Eye (tissue), 1 donor: ENCODE measurements at regions not wholly inside any gene's neighbourhood (a gene's known extent, or its start where the extent isn't known, plus 50 kb on each side); places are given as distances from the start of the nearest gene placed in this dataset.
"Not testable (repeated sequence)": the region's sequence is repeated elsewhere in the genome, so short reads cannot be mapped to it uniquely, and the experiment has no call there.

ENCODE experiments used
- DNase-seq: peaks from one replicate; pipeline ENCODE4 v3.0.0-alpha.2; 2015

- DNase-seq: no peak
Observed at GRCh38 chr18:77373730-77374445, 124.2 kb downstream of the GALR1 start.

GRCh38 chr18:77374446-77374805 is 124.8 kb downstream of the GALR1 start:
- DNase-seq: no peak

DNA sequence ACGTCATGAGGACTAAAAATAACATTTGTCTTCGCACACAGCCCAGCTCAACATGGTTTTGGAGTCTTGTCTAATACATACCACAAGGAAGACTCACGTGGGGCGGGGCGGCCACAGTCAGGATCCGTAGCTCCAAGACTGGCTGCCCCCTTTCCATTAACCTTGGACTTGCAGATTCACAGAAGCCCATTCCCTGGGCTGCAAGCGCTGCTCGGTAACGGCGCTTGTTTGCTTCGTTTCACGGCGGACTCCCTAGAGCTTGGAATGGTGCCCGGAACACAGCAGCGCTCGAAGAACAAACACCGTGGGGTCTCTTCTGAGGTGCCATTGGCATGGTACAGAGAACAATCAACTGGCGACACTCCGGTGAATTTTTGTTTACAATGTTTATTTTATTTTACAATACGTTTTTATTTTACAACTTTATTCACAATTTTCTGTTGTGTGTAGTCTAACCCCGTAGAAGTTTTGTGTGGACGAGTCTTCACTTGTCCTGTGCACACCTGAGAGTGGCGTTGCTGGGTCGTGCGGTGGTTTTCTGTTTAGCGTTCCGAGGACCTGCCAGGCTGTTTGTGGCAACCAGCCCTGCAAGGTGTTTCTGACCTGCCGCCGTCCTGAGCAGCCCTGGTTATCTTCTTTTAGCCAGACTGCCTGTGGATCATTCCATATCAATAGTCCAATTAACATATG is 126.5 kb downstream of the GALR1 start:
- no peak for DNase-seq

GRCh38 chr18:77376733-77377094 is 127.1 kb downstream of the GALR1 start:
- DNase-seq: no peak

GRCh38 chr18:77377813-77378212 is 128.2 kb downstream of the GALR1 start:
- DNase-seq: no peak

DNA sequence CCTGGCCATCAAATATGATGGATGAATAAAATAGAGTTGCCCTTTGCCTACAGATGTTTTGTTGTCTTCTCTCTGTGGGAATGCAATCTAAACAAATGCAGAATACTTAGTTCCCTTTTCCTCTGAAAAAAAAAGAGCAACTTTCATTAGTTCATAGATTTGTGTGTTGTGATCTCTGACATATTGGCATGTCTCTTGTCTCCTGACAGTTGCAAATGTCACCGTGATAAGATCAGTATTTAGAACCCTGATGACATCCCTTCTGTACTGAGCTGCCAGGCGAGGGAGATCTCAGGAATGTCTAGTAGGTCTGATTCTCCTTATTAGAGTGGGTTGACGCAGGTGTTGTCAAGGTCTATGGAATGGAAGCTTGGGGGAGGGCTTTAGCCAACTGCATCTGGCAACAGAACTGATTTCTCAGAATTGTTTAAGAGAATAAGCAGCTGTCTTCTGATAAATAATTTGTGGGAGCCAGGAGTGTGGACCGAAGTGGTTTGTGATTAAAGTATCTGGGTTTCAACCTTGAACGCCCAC is 130.4 kb downstream of the GALR1 start:
- no peak for DNase-seq

DNA sequence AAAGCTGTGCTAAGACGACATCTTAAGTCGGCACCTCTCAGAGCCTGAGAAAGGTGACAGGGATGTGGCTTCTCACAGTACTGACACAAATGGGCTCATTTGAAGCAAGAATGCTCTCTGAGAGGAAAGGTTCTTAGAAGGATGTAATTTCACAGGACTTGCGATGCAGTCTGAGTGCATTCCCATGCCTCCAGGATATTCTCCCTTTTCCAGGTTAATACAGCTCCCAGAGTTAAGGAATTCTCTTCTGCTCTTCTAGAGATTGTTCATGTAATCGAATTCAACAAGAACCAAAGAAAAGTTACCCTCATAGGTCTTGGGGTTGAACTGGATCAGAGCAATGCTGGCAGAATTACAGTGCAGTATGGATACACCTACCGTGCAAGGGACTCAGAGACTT is 131.0 kb downstream of the GALR1 start:
- DNase-seq: no peak

DNA sequence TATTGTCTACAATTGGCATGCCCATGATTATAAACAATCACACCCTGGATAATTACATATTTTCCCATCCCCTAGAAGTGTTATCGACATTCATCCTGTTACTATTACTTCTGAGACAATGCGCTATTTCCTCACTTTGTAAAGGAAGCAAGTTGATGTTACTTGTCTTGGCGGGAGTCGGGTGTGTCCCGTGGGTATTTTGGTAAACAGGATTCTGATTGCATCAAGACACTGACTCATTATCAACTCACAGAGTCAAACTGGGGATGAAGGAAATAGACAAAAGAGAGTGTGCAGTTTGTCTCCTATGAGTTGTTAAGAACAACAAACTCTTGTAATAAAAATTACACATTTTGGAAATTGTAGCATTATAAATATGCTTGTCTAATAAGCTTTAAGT is 142.7 kb downstream of the GALR1 start:
- no peak for DNase-seq

DNA sequence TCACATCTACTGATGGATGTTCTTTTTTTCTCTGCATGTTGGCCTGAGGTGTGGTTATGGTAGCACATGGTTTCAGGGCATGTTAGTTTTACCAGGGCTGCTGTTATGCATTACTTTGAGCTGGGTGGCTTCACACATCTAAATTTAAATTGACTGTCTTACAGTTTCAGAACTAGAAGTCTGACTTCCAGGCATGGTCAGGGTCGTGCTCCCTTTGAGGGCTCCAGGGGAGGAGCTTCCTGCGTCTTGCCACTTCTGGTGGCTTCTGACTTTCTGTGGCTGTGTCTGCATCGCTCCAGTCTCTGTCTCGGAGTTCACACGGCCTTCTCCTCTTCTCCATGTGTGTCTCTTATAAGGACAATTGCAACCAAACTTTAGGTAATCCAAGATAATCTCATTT is 143.9 kb downstream of the GALR1 start:
- DNase-seq: no peak

DNA sequence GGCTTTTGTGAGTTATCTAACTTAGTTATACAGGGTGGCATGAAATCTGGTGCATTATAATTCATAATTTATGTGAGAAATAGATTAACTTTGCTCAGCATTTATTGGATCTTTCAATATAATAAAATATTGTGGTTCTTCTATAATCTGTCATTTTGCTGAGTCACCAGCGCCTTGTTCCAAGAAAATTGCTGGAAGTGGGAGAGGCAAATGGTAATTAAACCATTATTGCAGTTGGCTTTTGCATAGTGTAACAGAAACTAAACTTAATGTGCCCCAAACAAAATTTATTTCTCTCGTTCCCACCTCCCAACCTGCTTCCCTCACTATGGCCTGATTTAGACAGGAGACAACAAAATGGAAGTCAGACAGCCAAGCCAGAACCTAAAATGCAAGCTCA is 146.3 kb downstream of the GALR1 start:
- DNase-seq: no peak

GRCh38 chr18:77397056-77397455 is 147.4 kb downstream of the GALR1 start:
- DNase-seq: no peak

DNA sequence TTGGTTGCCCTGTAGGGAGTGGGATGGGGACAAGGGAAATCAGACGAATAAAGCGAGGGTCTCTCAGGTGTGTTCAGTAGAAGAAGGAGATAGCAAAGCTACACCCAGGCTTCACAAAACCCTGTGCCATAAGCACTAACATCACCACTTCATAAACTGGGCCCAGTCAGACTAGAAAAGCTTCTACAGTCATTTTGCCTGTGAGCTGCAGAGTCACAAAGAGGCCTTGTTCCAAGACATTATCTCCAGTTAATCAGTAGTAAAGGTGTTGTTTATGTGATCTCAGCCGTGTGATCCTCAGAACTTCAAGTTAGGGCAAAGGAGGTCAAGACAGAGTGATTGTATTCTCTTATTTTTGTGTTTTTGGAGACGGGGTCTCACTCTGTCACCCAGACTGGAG is 148.0 kb downstream of the GALR1 start:
- peak; percentile 7 for DNase-seq

DNA sequence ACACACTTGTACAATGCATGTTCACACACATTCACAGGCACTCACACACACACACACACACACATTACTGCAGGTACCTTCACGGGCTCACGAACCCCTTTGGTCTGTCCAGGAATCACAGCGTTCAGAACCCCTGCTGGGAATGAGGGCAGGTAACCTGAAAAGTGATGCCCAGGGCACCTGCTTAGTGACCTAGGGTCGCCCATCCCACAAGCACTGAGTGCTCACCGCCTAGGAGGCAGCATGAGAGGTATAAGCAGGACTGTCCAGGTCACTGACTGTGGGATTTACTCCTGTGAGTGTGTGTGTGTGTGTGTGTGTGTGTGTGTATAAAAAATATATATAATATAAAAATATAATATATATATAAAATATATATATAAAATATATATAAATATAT is 150.9 kb downstream of the GALR1 start:
- no peak for DNase-seq

GRCh38 chr18:77401173-77401572 is 151.5 kb downstream of the GALR1 start:
- no peak for DNase-seq

GRCh38 chr18:77403969-77404535 is 154.4 kb downstream of the GALR1 start:
- DNase-seq: no peak

DNA sequence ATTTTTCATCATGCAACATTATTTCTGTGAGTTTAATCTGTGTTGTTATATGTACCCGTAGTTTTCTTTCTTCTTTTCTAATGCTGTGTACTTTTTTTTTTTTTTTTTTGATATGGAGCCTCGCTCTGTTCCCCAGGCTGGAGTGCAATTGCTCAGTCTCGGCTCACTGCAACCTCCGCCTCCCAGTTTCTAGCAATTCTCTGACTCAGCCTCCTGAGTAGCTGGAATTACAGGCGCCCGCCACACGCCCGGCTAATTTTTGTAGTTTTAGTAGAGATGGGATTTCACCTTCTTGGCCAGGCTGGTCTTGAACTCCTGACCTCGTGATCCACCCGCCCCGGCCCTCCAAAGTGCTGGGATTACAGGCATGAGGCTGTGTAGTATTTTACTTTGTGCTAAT is 155.4 kb downstream of the GALR1 start:
- no peak for DNase-seq

DNA sequence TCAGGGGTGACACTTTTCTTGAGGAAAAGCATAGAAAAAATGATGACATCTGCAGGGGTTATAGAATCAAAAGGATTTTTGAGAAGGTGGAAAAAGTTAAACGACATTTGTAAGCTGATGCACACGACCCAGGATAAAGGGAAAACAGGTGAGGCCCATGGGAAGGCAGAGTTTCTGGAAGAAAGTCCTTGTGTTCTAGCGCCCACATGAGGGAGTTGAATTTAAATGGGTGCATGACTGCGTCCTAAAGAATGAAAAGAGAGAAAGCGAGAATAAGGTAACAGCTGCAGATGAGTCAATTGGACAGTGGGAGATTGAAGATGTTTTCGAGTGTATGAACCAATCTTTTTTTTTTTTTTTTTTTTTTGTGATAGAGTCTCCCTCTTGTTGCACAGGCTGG is 158.1 kb downstream of the GALR1 start:
- DNase-seq: no peak

GRCh38 chr18:77421546-77421945 is 171.9 kb downstream of the GALR1 start:
- not testable (repeated sequence) for DNase-seq

DNA sequence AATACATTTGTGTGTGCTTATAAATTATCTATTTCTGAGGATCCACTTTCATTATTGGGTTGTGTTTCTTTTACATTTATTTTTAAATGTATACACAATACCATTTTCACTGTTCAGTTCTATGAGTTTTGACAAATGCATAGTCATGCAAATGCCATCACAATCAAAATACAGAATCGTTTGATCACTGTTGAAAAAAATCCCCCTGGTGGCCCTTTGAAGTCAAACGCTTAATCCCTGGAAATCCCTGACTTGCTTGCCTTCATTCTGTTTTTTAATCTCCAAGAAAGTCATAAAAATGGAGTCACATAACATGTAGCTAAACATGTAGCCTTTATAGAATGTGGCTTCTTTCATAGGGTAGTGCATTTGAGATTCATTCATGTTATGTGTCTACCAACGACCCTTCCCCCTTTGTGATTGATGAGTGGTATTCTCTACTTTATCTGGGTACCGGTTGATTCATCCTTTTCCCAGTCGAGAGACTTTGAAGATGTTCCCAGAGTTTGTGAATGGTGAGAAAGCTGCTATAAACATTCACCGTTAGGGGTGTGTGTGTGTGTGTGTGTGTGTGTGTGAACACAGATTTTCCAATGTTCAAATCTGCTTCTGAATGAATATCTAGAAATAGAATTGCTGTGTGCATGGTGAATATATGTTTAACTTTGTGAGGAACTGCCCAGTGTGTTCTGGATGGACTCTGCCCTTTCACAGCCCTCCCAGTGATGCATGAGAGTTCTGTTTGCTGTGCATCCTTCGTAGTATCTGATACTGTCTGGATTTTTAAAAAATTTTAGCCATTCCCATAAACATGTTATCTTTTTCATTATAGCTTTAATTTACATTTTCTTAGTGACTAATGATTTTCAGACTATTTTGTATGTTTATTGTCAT is 173.6 kb downstream of the GALR1 start:
- no peak for DNase-seq

DNA sequence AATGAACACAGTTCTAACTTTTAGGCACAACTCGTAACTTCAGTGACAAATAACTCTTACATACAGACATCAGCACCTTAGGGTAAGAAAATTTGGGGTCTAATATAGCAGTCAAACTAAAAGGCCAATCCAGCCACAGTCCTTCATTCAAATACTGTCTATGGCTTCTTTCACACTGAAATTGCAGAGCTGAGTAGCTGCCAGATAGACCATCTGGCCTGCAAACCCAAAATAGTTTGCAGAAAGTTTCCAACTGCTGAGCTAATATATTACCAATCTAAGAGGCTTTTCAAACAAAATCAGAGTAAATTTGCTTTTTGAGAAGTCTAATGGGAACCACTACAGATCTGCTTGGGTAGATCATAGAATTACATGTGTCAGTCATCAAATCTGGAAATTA is 183.4 kb downstream of the GALR1 start:
- peak; percentile 4 for DNase-seq

- no peak for DNase-seq
Observed at GRCh38 chr18:77439888-77440287, 190.2 kb downstream of the GALR1 start.

DNA sequence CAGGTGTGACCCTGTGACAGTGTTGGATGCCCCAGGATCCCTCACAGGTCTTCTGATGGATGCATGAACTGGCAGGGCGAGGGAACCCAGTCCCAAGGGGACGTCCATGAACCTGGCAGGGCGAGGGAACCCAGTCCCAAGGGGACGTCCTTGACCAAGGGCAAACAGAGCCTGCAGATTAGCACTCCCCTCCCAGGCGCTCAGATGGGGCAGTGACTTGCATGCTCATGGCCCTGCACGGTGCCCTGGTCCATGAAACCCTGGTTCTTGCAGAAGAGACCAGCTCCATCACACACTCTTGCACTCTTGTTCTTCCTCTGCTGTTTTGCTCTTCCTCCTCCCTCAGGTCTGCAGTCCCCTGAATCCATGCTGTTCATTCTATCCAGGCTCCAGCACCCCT is 192.7 kb downstream of the GALR1 start:
- no peak for DNase-seq

- no peak for DNase-seq
Observed at GRCh38 chr18:77444385-77444784, 194.7 kb downstream of the GALR1 start.
